WTC11 (cell line): ENCODE measurements at regions not wholly inside any gene's neighbourhood (a gene's known extent, or its start where the extent isn't known, plus 50 kb on each side); places are given as distances from the start of the nearest gene placed in this dataset.

Experiments
- CREM ChIP-seq: sonication (generic); formaldehyde crosslinking; IDR thresholded peaks from 2 replicates; pipeline ENCODE4 v1.8.1; 2022; ENCODE audit warnings: mild to moderate bottlenecking, missing genetic modification reagents, moderate library complexity
- GABPB1 ChIP-seq: sonication (generic); formaldehyde crosslinking; IDR thresholded peaks from 2 replicates; pipeline ENCODE4 v1.8.1; 2023; ENCODE audit warnings: mild to moderate bottlenecking, missing genetic modification reagents
- TP53 ChIP-seq: sonication (generic); formaldehyde crosslinking; IDR thresholded peaks from 2 replicates; pipeline ENCODE4 v1.8.1; 2023; ENCODE audit warnings: mild to moderate bottlenecking, missing genetic modification reagents
- TF ChIP-seq, protein P1 (sequence below): fragments of 200-600 bp; IDR thresholded peaks from 2 replicates; pipeline ENCODE4 v1.8.0; 2022; ENCODE audit warnings: antibody characterized with exemption

DNA sequence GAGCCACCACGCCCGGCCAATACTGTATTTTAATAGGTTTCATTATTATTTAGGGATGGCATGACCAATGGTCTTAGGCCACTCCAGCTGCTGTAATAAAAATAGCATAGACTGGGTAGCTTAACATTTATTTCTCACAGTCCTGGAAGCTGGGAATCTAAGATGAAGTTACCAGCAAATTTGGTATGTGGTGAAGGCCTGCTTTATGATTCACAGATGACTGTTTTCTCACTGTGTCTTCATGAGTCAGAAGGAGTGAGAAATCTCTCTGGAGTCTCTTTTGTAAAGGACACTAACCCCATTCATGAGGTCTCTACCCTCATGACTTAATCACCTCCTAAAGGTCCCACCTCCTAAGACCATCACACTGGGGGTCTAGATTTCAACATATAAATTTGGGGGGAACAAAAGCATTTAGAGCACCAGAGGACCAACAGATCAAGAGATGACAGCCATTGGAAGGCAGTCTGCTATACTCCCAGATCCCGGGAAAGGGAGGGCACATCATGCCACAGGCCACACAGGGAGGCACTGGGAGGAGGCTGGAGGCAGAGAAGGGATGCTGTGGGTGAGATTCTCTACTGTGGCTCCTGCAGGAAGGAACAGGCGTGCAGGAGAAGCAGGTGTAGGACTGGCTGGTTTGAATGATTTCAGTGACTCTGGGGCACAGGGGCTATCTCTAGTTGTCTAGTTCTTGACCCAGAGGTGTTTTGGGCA is 335.8 kb upstream of the SFRP2 start:
- TF ChIP-seq, protein P1, sequence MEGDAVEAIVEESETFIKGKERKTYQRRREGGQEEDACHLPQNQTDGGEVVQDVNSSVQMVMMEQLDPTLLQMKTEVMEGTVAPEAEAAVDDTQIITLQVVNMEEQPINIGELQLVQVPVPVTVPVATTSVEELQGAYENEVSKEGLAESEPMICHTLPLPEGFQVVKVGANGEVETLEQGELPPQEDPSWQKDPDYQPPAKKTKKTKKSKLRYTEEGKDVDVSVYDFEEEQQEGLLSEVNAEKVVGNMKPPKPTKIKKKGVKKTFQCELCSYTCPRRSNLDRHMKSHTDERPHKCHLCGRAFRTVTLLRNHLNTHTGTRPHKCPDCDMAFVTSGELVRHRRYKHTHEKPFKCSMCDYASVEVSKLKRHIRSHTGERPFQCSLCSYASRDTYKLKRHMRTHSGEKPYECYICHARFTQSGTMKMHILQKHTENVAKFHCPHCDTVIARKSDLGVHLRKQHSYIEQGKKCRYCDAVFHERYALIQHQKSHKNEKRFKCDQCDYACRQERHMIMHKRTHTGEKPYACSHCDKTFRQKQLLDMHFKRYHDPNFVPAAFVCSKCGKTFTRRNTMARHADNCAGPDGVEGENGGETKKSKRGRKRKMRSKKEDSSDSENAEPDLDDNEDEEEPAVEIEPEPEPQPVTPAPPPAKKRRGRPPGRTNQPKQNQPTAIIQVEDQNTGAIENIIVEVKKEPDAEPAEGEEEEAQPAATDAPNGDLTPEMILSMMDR = no peak
- TF ChIP-seq TP53 (CRISPR knock-in tag) = no peak
- TF ChIP-seq CREM = no peak
- TF ChIP-seq GABPB1 (CRISPR knock-in tag) = no peak
